ENCODE measurements at regions not wholly inside any gene's neighbourhood (a gene's known extent, or its start where the extent isn't known, plus 50 kb on each side); places are given as distances from the start of the nearest gene placed in this dataset.

GRCh38 chr10:28812384-28813372 is 135.4 kb downstream of the BAMBI start:
- TF ChIP-seq CTCF (IDR thresholded peaks at IDR 0.05), result no peak
- no peak for TF ChIP-seq POLR2A (IDR thresholded peaks at IDR 0.05)

All from esophagus squamous epithelium (tissue), 4 donors.